ENCODE measurements at regions not wholly inside any gene's neighbourhood (a gene's known extent, or its start where the extent isn't known, plus 50 kb on each side); places are given as distances from the start of the nearest gene placed in this dataset.

DNA sequence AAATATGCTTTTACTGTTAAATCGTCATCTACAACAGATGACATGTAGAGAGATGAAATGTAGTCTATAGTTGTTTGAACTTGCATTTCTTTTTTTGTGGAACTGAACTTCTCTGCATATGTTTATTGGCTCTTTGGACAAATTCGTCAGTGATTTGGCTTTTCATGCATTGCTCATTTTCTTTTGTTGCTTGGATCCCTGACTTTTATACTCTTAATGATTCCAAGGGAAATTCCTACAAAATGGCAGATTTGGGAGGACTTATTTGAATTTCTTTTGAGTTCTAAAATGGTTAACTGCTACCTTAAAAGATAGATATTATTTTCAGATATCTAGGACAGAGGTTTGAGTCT, 65.4 kb downstream of the UTRN start:
- DNase-seq, result no peak
- Histone ChIP-seq H3K27me3 (no peaks in the 10 kb centered on the region), H3K27ac (peak overlapping the region; percentile 24 to 80 (median 58)), H3K36me3 (no peaks in the 10 kb centered on the region), H3K4me3 (peak overlapping the region in 1 of 4 donors; percentile 3), H3K4me1 (peaks cover 0 to 28% (median 8%) of the 10 kb centered on the region in 4 donors), H3K9me3 (no peaks in the 10 kb centered on the region)
- TF ChIP-seq, protein P1, sequence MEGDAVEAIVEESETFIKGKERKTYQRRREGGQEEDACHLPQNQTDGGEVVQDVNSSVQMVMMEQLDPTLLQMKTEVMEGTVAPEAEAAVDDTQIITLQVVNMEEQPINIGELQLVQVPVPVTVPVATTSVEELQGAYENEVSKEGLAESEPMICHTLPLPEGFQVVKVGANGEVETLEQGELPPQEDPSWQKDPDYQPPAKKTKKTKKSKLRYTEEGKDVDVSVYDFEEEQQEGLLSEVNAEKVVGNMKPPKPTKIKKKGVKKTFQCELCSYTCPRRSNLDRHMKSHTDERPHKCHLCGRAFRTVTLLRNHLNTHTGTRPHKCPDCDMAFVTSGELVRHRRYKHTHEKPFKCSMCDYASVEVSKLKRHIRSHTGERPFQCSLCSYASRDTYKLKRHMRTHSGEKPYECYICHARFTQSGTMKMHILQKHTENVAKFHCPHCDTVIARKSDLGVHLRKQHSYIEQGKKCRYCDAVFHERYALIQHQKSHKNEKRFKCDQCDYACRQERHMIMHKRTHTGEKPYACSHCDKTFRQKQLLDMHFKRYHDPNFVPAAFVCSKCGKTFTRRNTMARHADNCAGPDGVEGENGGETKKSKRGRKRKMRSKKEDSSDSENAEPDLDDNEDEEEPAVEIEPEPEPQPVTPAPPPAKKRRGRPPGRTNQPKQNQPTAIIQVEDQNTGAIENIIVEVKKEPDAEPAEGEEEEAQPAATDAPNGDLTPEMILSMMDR (IDR thresholded peaks at IDR 0.05), result no peak

DNA sequence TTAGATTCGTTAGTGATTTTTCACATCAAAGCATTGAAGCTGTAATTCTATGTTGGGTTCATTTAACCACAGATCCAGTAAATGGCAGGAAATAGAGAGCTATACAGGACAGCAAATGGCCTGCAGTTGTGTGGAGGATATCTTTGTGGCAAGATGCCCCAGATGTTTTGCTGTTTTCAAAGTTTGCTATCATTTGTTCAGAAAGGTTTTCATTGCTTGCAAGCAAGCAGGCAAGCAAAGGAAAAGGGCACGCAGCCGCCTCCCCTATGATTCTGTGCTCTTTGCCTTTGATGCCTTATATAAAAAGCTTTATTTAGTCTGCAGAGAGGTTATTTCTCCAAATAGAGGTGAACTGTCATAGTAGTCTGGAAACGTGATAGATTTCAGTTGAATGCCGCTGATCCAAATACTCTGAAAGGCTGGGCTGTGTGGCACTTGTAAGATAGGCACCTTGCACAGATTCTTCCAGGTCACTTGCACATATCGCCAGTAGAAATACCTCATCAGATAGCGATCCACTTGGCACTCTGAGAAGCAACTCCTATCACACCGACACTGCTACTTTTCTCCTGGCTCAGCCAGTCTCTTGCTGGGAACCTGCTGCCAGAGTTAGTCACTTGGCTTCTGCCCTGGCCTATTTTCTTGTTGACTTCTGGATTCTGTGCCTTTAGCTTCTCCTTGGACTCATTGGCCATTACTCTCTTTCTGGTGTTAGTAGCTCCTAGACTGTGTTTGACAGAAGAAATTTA, 66.4 kb downstream of the UTRN start:
- Histone ChIP-seq H3K9me3 (no peaks in the 10 kb centered on the region), H3K27me3 (no peaks in the 10 kb centered on the region), H3K36me3 (no peaks in the 10 kb centered on the region), H3K4me3 (no peak overlapping the region), H3K27ac (peak overlapping the region; percentile 29 to 80 (median 58)), H3K4me1 (peaks cover 0 to 28% (median 7%) of the 10 kb centered on the region in 4 donors)
- DNase-seq, result no peak
- no peak for TF ChIP-seq POLR2A (IDR thresholded peaks at IDR 0.05)
- TF ChIP-seq, protein P1 (IDR thresholded peaks at IDR 0.05), result no peak

DNA sequence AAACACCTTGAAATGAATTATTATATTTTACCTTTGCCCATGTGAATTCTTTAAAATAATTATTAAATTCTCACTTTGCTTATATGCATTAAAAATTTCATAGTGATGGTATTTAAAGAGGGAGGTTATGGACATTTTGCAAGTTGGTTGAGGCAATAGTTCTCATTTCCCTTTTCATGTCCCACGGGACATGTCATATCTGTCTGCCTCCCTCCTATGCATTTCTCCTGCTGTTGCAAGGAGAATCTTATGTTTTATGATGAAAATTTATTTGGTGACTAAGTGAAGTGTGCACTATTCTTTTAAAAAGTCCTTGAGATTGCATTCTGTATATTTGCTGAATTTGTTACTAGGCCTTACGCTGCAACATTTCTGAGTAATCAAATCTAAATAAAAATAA, 67.2 kb downstream of the UTRN start:
- H3K27ac ChIP-seq, result peak overlapping the region in 2 of 4 donors; percentile 71 to 80
- DNase-seq, result no peak
- no peak for TF ChIP-seq POLR2A (IDR thresholded peaks at IDR 0.05)
- TF ChIP-seq, protein P1 (IDR thresholded peaks at IDR 0.05), result no peak
- H3K36me3 ChIP-seq, result no peaks in the 10 kb centered on the region
- no peak overlapping the region for H3K4me3 ChIP-seq
- H3K4me1 ChIP-seq, result peaks cover 0 to 20% (median 4%) of the 10 kb centered on the region in 4 donors
- no peaks in the 10 kb centered on the region for H3K9me3 ChIP-seq
- H3K27me3 ChIP-seq, result no peaks in the 10 kb centered on the region

DNA sequence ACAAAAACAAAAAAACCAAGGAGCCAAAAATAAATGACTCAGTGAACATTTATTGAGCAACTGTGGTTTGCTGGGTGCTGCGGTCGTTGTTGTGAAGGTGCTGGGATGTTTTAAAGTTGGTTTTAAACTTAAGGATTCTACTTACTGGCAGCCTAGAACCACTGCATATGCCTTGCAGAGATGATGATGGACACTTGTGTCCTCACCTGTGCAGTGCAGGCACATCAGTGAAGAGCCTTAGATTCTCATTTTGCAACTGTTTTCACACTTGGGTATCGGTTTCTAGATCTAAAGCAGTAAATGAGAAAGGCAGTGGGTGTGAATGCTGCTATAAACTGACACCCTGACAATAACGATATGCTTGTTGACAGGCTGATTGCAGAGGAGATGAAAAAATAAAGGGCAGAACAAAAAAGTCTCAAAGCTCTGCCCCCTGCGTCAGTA, 68.8 kb downstream of the UTRN start:
- Histone ChIP-seq H3K9me3 (no peaks in the 10 kb centered on the region), H3K4me1 (peaks cover 0 to 20% (median 2%) of the 10 kb centered on the region in 4 donors), H3K27ac (peak overlapping the region in 3 of 4 donors; percentile 13 to 61 (median 27)), H3K4me3 (no peak overlapping the region), H3K27me3 (no peaks in the 10 kb centered on the region), H3K36me3 (no peaks in the 10 kb centered on the region)
- TF ChIP-seq POLR2A (IDR thresholded peaks at IDR 0.05), result no peak
- TF ChIP-seq, protein P1 (IDR thresholded peaks at IDR 0.05), result no peak
- no peak for DNase-seq

DNA sequence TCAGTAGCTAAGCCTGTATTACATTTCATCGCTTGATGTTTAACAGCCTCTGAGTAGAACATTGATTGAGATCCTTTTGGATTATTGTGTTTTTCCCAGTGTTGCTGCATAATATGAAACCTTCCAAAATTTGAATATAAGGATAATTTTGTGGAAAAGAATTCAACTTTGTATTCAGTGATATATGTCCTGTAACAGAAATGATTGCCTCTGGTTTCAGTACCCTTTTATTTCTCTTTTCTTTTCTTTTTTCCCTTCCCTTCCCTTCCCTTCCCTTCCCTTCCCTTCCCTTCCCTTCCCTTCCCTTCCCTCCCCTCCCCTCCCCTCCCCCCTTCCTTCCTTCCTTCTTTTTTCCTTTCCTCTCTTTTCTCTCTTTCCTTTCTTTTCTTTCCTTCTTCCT, 74.6 kb downstream of the UTRN start:
- Histone ChIP-seq H3K4me3 (no peak overlapping the region), H3K9me3 (no peaks in the 10 kb centered on the region), H3K4me1 (peaks cover 0 to 9% (median 0%) of the 10 kb centered on the region in 4 donors), H3K27me3 (no peaks in the 10 kb centered on the region), H3K36me3 (no peaks in the 10 kb centered on the region), H3K27ac (no peak overlapping the region)
- TF ChIP-seq POLR2A (IDR thresholded peaks at IDR 0.05), result no peak
- TF ChIP-seq, protein P1 (IDR thresholded peaks at IDR 0.05), result no peak
- DNase-seq, result no peak

All from Peyer's patch (tissue), 4 donors.